ENCODE measurements at regions not wholly inside any gene's neighbourhood (a gene's known extent, or its start where the extent isn't known, plus 50 kb on each side); places are given as distances from the start of the nearest gene placed in this dataset.

DNA sequence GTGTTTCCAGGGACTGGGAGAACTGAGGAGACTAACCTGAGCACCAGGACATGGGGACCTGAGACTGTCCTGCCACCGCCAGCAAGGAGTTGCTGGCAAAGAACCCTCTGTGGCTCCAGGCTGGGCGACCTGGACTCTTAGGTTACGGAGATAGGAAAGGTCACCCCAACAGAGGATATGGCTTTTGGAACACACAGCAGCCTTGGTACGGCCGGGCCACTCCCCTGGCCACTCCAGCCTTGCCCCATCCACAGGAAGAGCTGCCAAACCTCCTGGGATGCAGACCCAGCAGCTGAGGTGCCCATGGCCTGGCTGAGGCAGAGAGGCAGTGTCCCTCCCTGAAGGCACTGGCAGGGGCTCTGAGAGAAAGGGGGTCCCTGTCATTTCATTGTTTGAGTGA, 137.8 kb downstream of the OAT start:
- TF ChIP-seq, protein P1, sequence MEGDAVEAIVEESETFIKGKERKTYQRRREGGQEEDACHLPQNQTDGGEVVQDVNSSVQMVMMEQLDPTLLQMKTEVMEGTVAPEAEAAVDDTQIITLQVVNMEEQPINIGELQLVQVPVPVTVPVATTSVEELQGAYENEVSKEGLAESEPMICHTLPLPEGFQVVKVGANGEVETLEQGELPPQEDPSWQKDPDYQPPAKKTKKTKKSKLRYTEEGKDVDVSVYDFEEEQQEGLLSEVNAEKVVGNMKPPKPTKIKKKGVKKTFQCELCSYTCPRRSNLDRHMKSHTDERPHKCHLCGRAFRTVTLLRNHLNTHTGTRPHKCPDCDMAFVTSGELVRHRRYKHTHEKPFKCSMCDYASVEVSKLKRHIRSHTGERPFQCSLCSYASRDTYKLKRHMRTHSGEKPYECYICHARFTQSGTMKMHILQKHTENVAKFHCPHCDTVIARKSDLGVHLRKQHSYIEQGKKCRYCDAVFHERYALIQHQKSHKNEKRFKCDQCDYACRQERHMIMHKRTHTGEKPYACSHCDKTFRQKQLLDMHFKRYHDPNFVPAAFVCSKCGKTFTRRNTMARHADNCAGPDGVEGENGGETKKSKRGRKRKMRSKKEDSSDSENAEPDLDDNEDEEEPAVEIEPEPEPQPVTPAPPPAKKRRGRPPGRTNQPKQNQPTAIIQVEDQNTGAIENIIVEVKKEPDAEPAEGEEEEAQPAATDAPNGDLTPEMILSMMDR (conservative IDR thresholded peaks at IDR 0.05 in 1 of 2, IDR thresholded peaks at IDR 0.05 in 1 of 2; ENCODE audit: low read depth in 1 of 2, low read length in 2 of 2) = no peak
- TF ChIP-seq EZH2 (IDR thresholded peaks at IDR 0.05; ENCODE audit: low read length, missing control alignments) = no peak

All from fibroblast of lung (primary cell).